ENCODE measurements at regions not wholly inside any gene's neighbourhood (a gene's known extent, or its start where the extent isn't known, plus 50 kb on each side); places are given as distances from the start of the nearest gene placed in this dataset.
"Not testable (repeated sequence)": the region's sequence is repeated elsewhere in the genome, so short reads cannot be mapped to it uniquely, and the experiment has no call there.

DNA sequence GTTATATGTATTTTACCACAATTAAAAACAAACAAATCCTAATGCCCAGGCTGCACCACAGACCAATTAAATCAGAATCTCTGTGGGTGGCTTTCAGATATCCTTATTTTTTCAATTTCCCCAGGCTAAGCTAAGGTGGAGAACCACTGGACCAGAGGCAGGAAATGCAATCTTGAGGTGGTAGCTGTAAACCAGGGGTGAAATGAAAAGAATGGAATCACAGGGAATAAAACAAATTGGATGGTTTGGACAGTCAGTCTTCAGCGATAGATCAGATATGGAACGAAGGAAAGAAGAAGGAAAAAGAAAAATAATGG is 215.4 kb downstream of the KCNRG start:
- no peak for ATAC-seq

GRCh38 chr13:50233574-50233973 is 218.3 kb downstream of the KCNRG start:
- not testable (repeated sequence) for ATAC-seq

More for the DNA sequence above, 215.4 kb downstream of the KCNRG start:
- TF ChIP-seq ZNF565 (CRISPR knock-in tag; conservative IDR thresholded peaks at IDR 0.05; ENCODE audit: low read depth) (no peak), TOX (CRISPR knock-in tag; IDR thresholded peaks at IDR 0.05; ENCODE audit: borderline replicate concordance) (no peak), BACH2 (CRISPR knock-in tag; IDR thresholded peaks at IDR 0.05; ENCODE audit: borderline replicate concordance) (no peak), RARB (CRISPR knock-in tag; IDR thresholded peaks at IDR 0.05) (no peak), CREB5 (CRISPR knock-in tag; IDR thresholded peaks at IDR 0.05; ENCODE audit: low read depth) (no peak), CSDC2 (CRISPR knock-in tag; IDR thresholded peaks at IDR 0.05) (no peak), ZNF8 (CRISPR knock-in tag; IDR thresholded peaks at IDR 0.05) (no peak), SNAI2 (CRISPR knock-in tag; IDR thresholded peaks at IDR 0.05) (no peak), PATZ1 (CRISPR knock-in tag; IDR thresholded peaks at IDR 0.05; ENCODE audit: borderline replicate concordance) (no peak), ZNF70 (CRISPR knock-in tag; IDR thresholded peaks at IDR 0.05) (no peak), ZC3H10 (CRISPR knock-in tag; IDR thresholded peaks at IDR 0.05) (no peak), ZFP30 (CRISPR knock-in tag; IDR thresholded peaks at IDR 0.05) (no peak), PPARA (CRISPR knock-in tag; IDR thresholded peaks at IDR 0.05; ENCODE audit: borderline replicate concordance) (no peak), ZFP3 (CRISPR knock-in tag; IDR thresholded peaks at IDR 0.05) (no peak), TCF4 (CRISPR knock-in tag; IDR thresholded peaks at IDR 0.05; ENCODE audit: borderline replicate concordance) (no peak), OSR1 (CRISPR knock-in tag; IDR thresholded peaks at IDR 0.05) (no peak), ISL1 (CRISPR knock-in tag; IDR thresholded peaks at IDR 0.05) (no peak), ESRRG (CRISPR knock-in tag; IDR thresholded peaks at IDR 0.05) (no peak)

DNA sequence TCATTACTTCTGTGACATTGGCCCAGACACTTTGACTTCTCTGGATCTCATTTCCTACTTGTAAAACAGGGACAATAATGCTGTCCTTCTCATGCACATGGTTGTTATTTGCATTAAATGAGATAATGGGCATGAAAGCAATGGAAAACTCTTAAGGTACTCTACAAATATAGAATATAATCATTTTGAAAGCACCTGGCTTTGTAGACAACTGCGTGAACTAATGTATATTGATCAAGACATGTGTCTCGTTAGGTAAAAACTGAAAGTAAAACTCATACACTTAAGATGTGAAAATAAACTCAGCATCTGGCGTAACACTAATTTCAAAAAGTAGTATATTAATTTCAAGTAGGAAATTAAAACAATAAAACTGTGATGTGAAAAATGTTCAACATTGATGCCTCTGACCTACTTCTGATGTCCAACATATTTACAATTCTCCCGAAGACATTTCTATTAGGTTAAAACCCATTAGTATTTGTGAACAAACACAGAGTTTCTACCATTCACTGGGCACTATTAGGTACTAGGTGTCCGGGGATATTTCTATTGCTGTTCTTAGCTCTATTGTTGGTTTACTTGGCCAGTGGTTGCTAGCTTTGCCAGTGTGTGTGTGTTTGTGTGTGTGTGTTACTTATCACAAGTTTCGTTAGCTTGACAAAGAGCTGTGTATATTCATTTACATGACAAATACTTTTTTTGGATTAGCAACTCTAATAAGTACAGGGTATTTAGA is 220.5 kb downstream of the KCNRG start:
- ATAC-seq, result no peak
- TF ChIP-seq ZNF8 (CRISPR knock-in tag; IDR thresholded peaks at IDR 0.05) (no peak), SNAI2 (CRISPR knock-in tag; IDR thresholded peaks at IDR 0.05) (no peak), TSHZ2 (CRISPR knock-in tag; IDR thresholded peaks at IDR 0.05) (no peak), CREB5 (CRISPR knock-in tag; IDR thresholded peaks at IDR 0.05; ENCODE audit: low read depth) (no peak)
- TF ChIP-seq, protein P1, sequence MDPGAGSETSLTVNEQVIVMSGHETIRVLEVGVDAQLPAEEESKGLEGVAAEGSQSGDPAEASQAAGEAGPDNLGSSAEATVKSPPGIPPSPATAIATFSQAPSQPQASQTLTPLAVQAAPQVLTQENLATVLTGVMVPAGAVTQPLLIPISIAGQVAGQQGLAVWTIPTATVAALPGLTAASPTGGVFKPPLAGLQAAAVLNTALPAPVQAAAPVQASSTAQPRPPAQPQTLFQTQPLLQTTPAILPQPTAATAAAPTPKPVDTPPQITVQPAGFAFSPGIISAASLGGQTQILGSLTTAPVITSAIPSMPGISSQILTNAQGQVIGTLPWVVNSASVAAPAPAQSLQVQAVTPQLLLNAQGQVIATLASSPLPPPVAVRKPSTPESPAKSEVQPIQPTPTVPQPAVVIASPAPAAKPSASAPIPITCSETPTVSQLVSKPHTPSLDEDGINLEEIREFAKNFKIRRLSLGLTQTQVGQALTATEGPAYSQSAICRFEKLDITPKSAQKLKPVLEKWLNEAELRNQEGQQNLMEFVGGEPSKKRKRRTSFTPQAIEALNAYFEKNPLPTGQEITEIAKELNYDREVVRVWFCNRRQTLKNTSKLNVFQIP (CRISPR knock-in tag; IDR thresholded peaks at IDR 0.05; ENCODE audit: borderline replicate concordance, low read depth), result no peak

DNA sequence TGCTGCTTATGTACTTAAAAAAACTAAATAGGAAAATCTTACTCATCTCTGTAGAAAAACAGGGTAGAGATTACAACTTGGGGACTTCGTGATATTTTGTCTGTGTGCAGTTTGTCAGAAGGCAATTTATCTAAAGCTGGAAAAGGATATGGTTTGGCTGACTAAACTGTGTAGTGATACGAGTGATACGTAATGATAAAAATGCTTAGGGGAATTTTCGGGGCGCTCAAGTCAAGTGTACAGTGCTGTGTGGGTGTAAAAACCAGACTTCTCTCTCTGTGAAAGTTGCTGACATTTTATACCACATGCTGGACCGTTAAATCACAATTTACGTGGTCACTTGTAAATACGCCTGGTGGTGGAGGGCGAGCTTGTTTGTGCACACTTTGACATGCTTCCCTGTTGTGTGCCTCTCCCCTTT is 221.7 kb downstream of the KCNRG start:
- no peak for ATAC-seq
- TF ChIP-seq ZFP30 (CRISPR knock-in tag; IDR thresholded peaks at IDR 0.05) (no peak), CSDC2 (CRISPR knock-in tag; IDR thresholded peaks at IDR 0.05) (no peak), ZNF70 (CRISPR knock-in tag; IDR thresholded peaks at IDR 0.05) (no peak), SNAI2 (CRISPR knock-in tag; IDR thresholded peaks at IDR 0.05) (no peak), PPARA (CRISPR knock-in tag; IDR thresholded peaks at IDR 0.05; ENCODE audit: borderline replicate concordance) (no peak), CREB5 (CRISPR knock-in tag; IDR thresholded peaks at IDR 0.05; ENCODE audit: low read depth) (no peak), BACH2 (CRISPR knock-in tag; IDR thresholded peaks at IDR 0.05; ENCODE audit: borderline replicate concordance) (no peak), CSRNP3 (CRISPR knock-in tag; IDR thresholded peaks at IDR 0.05) (no peak), PATZ1 (CRISPR knock-in tag; IDR thresholded peaks at IDR 0.05; ENCODE audit: borderline replicate concordance) (no peak), TOX (CRISPR knock-in tag; IDR thresholded peaks at IDR 0.05; ENCODE audit: borderline replicate concordance) (no peak), ZFP3 (CRISPR knock-in tag; IDR thresholded peaks at IDR 0.05) (no peak), ZNF8 (CRISPR knock-in tag; IDR thresholded peaks at IDR 0.05) (no peak)

Measured in SK-N-SH treated with all-trans-retinoic acid at 6 μM for 48 hours (cell line).